GM12874 (cell line): ENCODE measurements at regions not wholly inside any gene's neighbourhood (a gene's known extent, or its start where the extent isn't known, plus 50 kb on each side); places are given as distances from the start of the nearest gene placed in this dataset.

Source experiments
- CTCF ChIP-seq: IDR thresholded peaks from 2 replicates; pipeline ENCODE4 v1.5.1; 2011; ENCODE audit warnings: low read depth, mild to moderate bottlenecking, control low read depth, low read length, moderate library complexity; ENCODE audit not compliant: insufficient read depth

- TF ChIP-seq CTCF = no peak
Observed at GRCh38 chr10:52623761-52624160, 148.8 kb downstream of the MBL2 start.

- TF ChIP-seq CTCF = no peak
Observed at GRCh38 chr10:52627279-52627678, 145.3 kb downstream of the MBL2 start.

GRCh38 chr10:52631146-52631545 lies 141.4 kb downstream of the MBL2 start:
- TF ChIP-seq CTCF = no peak

- no peak for TF ChIP-seq CTCF
Observed at GRCh38 chr10:52631648-52632047, 140.9 kb downstream of the MBL2 start.

GRCh38 chr10:52632591-52632990 lies 140.0 kb downstream of the MBL2 start:
- TF ChIP-seq CTCF = no peak

- no peak for TF ChIP-seq CTCF
Observed at GRCh38 chr10:52633266-52633665, 139.3 kb downstream of the MBL2 start.

- TF ChIP-seq CTCF = no peak
Observed at GRCh38 chr10:52635651-52636050, 136.9 kb downstream of the MBL2 start.

- TF ChIP-seq CTCF = no peak
Observed at GRCh38 chr10:52636874-52637273, 135.7 kb downstream of the MBL2 start.
